ENCODE measurements at regions not wholly inside any gene's neighbourhood (a gene's known extent, or its start where the extent isn't known, plus 50 kb on each side); places are given as distances from the start of the nearest gene placed in this dataset.

GRCh38 chr1:38291336-38291735 lies 244.7 kb upstream of the POU3F1 start:
- POLR2A ChIA-PET: no interaction called here

DNA sequence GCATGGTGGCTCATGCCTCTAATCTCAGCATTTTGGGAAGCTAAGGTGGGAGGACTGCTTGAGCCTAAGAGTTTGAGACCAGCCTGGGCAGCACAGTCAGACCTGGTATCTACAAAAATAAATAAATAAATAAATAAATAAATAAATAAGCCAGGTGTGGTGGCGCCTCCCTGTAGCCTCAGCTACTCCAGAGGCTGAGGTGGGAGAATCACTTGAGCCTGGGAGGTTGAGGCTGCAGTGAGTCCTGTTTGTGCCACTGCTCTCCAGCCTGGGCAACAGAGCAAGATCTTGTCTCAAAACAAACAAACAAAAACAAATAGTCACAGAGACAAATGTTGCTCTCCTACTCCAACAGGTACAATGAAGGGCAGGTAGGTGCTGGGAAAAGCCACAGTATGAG lies 242.4 kb upstream of the POU3F1 start:
- no peak overlapping the region for H2AFZ ChIP-seq (ENCODE audit: low read length)
- H3K4me1 ChIP-seq (ENCODE audit: insufficient read depth, low read length, poor library complexity, severe bottlenecking): no peaks in the 10 kb centered on the region
- POLR2A ChIA-PET: no interaction called here
- H4K20me1 ChIP-seq (ENCODE audit: insufficient read depth, low read length): no peaks in the 10 kb centered on the region
- H3K4me2 ChIP-seq (ENCODE audit: low read length): no peak overlapping the region
- H3K9me2 ChIP-seq (ENCODE audit: insufficient read depth, low read length): no peaks in the 10 kb centered on the region
- H3K9me3 ChIP-seq (ENCODE audit: low read length): no peaks in the 10 kb centered on the region
- H3K79me2 ChIP-seq (ENCODE audit: insufficient read depth, low read depth, low read length): no peaks in the 10 kb centered on the region
- H3K36me3 ChIP-seq (ENCODE audit: insufficient read depth, low read length): no peaks in the 10 kb centered on the region
- CTCF ChIA-PET (ENCODE audit: unreplicated experiment): no interaction called here
- no peak overlapping the region for H3K4me3 ChIP-seq (ENCODE audit: low read depth, low read length, poor library complexity, severe bottlenecking)
- no peak for TF ChIP-seq EZH2phosphoT487 (IDR thresholded peaks at IDR 0.05; ENCODE audit: borderline replicate concordance, low read depth, low read length)
- TF ChIP-seq, protein P1, sequence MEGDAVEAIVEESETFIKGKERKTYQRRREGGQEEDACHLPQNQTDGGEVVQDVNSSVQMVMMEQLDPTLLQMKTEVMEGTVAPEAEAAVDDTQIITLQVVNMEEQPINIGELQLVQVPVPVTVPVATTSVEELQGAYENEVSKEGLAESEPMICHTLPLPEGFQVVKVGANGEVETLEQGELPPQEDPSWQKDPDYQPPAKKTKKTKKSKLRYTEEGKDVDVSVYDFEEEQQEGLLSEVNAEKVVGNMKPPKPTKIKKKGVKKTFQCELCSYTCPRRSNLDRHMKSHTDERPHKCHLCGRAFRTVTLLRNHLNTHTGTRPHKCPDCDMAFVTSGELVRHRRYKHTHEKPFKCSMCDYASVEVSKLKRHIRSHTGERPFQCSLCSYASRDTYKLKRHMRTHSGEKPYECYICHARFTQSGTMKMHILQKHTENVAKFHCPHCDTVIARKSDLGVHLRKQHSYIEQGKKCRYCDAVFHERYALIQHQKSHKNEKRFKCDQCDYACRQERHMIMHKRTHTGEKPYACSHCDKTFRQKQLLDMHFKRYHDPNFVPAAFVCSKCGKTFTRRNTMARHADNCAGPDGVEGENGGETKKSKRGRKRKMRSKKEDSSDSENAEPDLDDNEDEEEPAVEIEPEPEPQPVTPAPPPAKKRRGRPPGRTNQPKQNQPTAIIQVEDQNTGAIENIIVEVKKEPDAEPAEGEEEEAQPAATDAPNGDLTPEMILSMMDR (conservative IDR thresholded peaks at IDR 0.05; ENCODE audit: low read length): no peak
- DNase-seq (ENCODE audit: low spot score): no peak
- intact Hi-C loops (cut with micrococcal nuclease; ENCODE audit: unreplicated experiment): no loop called here
- no TSS peak for BruUV-seq (replicated peaks)
- H3K27ac ChIP-seq (ENCODE audit: low read depth, low read length, poor library complexity, severe bottlenecking): no peak overlapping the region

More at GRCh38 chr1:38291336-38291735, 244.7 kb upstream of the POU3F1 start:
- H3K79me2 ChIP-seq (ENCODE audit: insufficient read depth, low read depth, low read length): no peaks in the 10 kb centered on the region
- CTCF ChIA-PET (ENCODE audit: unreplicated experiment): no interaction called here
- no peak overlapping the region for H3K4me3 ChIP-seq (ENCODE audit: low read depth, low read length, poor library complexity, severe bottlenecking)
- BruUV-seq (replicated peaks): no TSS peak
- H4K20me1 ChIP-seq (ENCODE audit: insufficient read depth, low read length): no peaks in the 10 kb centered on the region
- DNase-seq (ENCODE audit: low spot score): no peak
- TF ChIP-seq, protein P1 (conservative IDR thresholded peaks at IDR 0.05; ENCODE audit: low read length): no peak
- no peak overlapping the region for H2AFZ ChIP-seq (ENCODE audit: low read length)
- no peaks in the 10 kb centered on the region for H3K9me2 ChIP-seq (ENCODE audit: insufficient read depth, low read length)
- no peaks in the 10 kb centered on the region for H3K4me1 ChIP-seq (ENCODE audit: insufficient read depth, low read length, poor library complexity, severe bottlenecking)
- H3K27ac ChIP-seq (ENCODE audit: low read depth, low read length, poor library complexity, severe bottlenecking): no peak overlapping the region
- H3K36me3 ChIP-seq (ENCODE audit: insufficient read depth, low read length): no peaks in the 10 kb centered on the region
- no peak overlapping the region for H3K4me2 ChIP-seq (ENCODE audit: low read length)
- no peaks in the 10 kb centered on the region for H3K9me3 ChIP-seq (ENCODE audit: low read length)
- intact Hi-C loops (cut with micrococcal nuclease; ENCODE audit: unreplicated experiment): no loop called here

GRCh38 chr1:38287547-38287946 lies 241.0 kb upstream of the POU3F1 start:
- Histone ChIP-seq H2AFZ (ENCODE audit: low read length) (no peak overlapping the region), H4K20me1 (ENCODE audit: insufficient read depth, low read length) (no peaks in the 10 kb centered on the region), H3K79me2 (ENCODE audit: insufficient read depth, low read depth, low read length) (no peaks in the 10 kb centered on the region), H3K4me2 (ENCODE audit: low read length) (no peak overlapping the region), H3K27ac (ENCODE audit: low read depth, low read length, poor library complexity, severe bottlenecking) (no peak overlapping the region), H3K4me1 (ENCODE audit: insufficient read depth, low read length, poor library complexity, severe bottlenecking) (no peaks in the 10 kb centered on the region), H3K36me3 (ENCODE audit: insufficient read depth, low read length) (no peaks in the 10 kb centered on the region), H3K9me2 (ENCODE audit: insufficient read depth, low read length) (no peaks in the 10 kb centered on the region), H3K4me3 (ENCODE audit: low read depth, low read length, poor library complexity, severe bottlenecking) (no peak overlapping the region), H3K9me3 (ENCODE audit: low read length) (no peaks in the 10 kb centered on the region)
- TF ChIP-seq, protein P1 (conservative IDR thresholded peaks at IDR 0.05; ENCODE audit: low read length): no peak
- no peak for TF ChIP-seq EZH2phosphoT487 (IDR thresholded peaks at IDR 0.05; ENCODE audit: borderline replicate concordance, low read depth, low read length)
- intact Hi-C loops (cut with micrococcal nuclease; ENCODE audit: unreplicated experiment): no loop called here
- ChIA-PET POLR2A (interaction anchor here (0.6 kb wide), 1 partner anchor 717 kb away, joined by 3 read pairs; no protein-coding TSS in a partner anchor), CTCF (ENCODE audit: unreplicated experiment) (no interaction called here)
- no TSS peak for BruUV-seq (replicated peaks)
- DNase-seq (ENCODE audit: low spot score): no peak
